ENCODE measurements at regions not wholly inside any gene's neighbourhood (a gene's known extent, or its start where the extent isn't known, plus 50 kb on each side); places are given as distances from the start of the nearest gene placed in this dataset.
A peak's percentile ranks its signal among the peaks of the same experiment; 100 is the strongest.

DNA sequence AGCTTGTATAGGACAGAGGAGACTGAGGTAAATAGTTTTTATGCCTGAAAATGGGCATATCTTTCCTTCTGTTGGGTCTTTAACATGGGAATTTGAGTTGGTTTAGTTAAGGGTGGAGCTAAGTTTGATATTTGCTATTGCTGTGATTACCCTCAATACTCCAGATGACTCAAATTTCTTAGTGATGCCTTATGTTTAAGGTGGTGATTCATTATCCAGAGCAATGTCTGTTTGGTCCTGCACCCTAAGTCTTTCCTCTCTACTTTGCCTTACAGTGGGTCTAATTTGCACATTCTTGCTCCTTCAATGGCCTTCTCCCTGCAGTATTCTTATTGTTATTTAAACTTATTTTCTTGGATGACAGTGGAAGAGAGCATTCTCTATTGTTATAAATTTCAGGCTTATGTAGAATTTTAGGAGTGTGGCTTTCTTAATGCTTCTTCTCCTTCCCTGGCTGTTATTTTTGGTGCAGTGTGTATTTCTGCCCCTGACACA, 312.9 kb upstream of the RPS23 start:
- H2BK12ac ChIP-seq (ENCODE audit: low read depth, low read length) = no peak overlapping the region
- TF ChIP-seq TEAD4 (IDR thresholded peaks at IDR 0.05; ENCODE audit: low read depth, low read length) (peak; percentile 75), HDAC2 (IDR thresholded peaks at IDR 0.05; ENCODE audit: borderline replicate concordance in 1 of 2, low read depth in 2 of 2, low read length in 2 of 2) (peak in 1 of 2 experiments; percentile 84; a peak in 1 of 4 replicates), SP1 (IDR thresholded peaks at IDR 0.05; ENCODE audit: low read depth, low read length) (0 out of 2 replicates have a peak, but pooled peaks have one; percentile 24), EZH2 (IDR thresholded peaks at IDR 0.05; ENCODE audit: low read depth, low read length, severe bottlenecking) (no peak)

More for the DNA sequence above, 312.9 kb upstream of the RPS23 start:
- Histone ChIP-seq H2BK5ac (ENCODE audit: low read depth, low read length) (no peak overlapping the region), H3K9me3 (ENCODE audit: insufficient read depth in 2 of 2, low read depth in 1 of 2, low read length in 1 of 2) (peaks cover 12 to 14% of the 10 kb centered on the region in 2 experiments), H3K4ac (replicated peaks; ENCODE audit: insufficient read length, low read depth, low read length) (no peak overlapping the region), H4K5ac (ENCODE audit: insufficient read length, low read depth, low read length) (peak overlapping the region; percentile 27), H3K56ac (replicated peaks; ENCODE audit: insufficient read length, low read depth, low read length) (no peak overlapping the region), H3K18ac (ENCODE audit: extremely low read depth, low read length) (no peak overlapping the region), H4K20me1 (replicated peaks in 1 of 2; ENCODE audit: control insufficient read depth in 1 of 2, insufficient read depth in 2 of 2, low read length in 2 of 2) (no peaks in the 10 kb centered on the region), H4K91ac (replicated peaks; ENCODE audit: insufficient read length, low read length) (no peak overlapping the region), H3K4me2 (ENCODE audit: insufficient read depth in 1 of 2, low read depth in 2 of 2, low read length in 2 of 2) (peak overlapping the region; percentile 2 to 34; a peak in 2 of 4 replicates), H3K14ac (ENCODE audit: insufficient read length) (no peak overlapping the region), H2AFZ (ENCODE audit: low read length) (no peak overlapping the region), H3K23me2 (ENCODE audit: low read depth, low read length) (no peaks in the 10 kb centered on the region; the same call in 1 of the 2 replicates), H4K8ac (ENCODE audit: extremely low read depth, insufficient read depth, low read length) (no peak overlapping the region), H2BK120ac (replicated peaks; ENCODE audit: low read depth, low read length) (no peak overlapping the region), H2BK20ac (ENCODE audit: low read length) (no peak overlapping the region), H3K79me2 (ENCODE audit: control insufficient read depth in 1 of 2, insufficient read depth in 2 of 2, low read length in 2 of 2) (no peaks in the 10 kb centered on the region), H3K36me3 (ENCODE audit: control insufficient read depth in 2 of 4, insufficient read depth in 4 of 4, low read length in 3 of 4) (peaks cover 0 to 3% (median 1%) of the 10 kb centered on the region in 4 experiments; a peak in 3 of 8 replicates), H3K27me3 (replicated peaks in 1 of 4; ENCODE audit: control insufficient read depth in 3 of 4, extremely low read depth in 1 of 4, insufficient read depth in 3 of 4, low read length in 3 of 4) (no peaks in the 10 kb centered on the region), H3K4me3 (ENCODE audit: extremely low read depth in 1 of 4, insufficient read depth in 2 of 4, low read depth in 3 of 4, low read length in 4 of 4) (peak overlapping the region in 1 of 4 experiments; percentile 27; a peak in 1 of 8 replicates), H3K27ac (ENCODE audit: low read depth, low read length) (no peak overlapping the region), H3K23ac (ENCODE audit: insufficient read length) (no peak overlapping the region), H3K4me1 (replicated peaks in 1 of 4; ENCODE audit: control insufficient read depth in 3 of 4, insufficient read depth in 4 of 4, low read length in 3 of 4) (peaks cover 0 to 12% (median 7%) of the 10 kb centered on the region in 4 experiments), H3K79me1 (ENCODE audit: low read depth, low read length) (no peaks in the 10 kb centered on the region), H2AK5ac (ENCODE audit: low read depth, low read length) (no peak overlapping the region), H2BK15ac (ENCODE audit: low read length) (no peak overlapping the region), H3K9ac (replicated peaks in 1 of 4; ENCODE audit: extremely low read depth in 1 of 4, low read depth in 3 of 4, low read length in 3 of 4) (no peak overlapping the region)
- DNase-seq (ENCODE audit: low read depth in 1 of 2, low spot score in 2 of 2) (no peak), FAIRE-seq (peak; percentile 55)
- CTCF ChIA-PET (ENCODE audit: partially characterized antibody) = interaction anchor here (1.3 to 1.9 kb wide), 4 partner anchors 14 to 241 kb away, joined by 4 to 7 read pairs (median 4); no protein-coding TSS in a partner anchor
- POLR2A ChIA-PET (ENCODE audit: partially characterized antibody) = no interaction called here

Measured in H1 (cell line).